ENCODE measurements at regions not wholly inside any gene's neighbourhood (a gene's known extent, or its start where the extent isn't known, plus 50 kb on each side); places are given as distances from the start of the nearest gene placed in this dataset.
"Not testable (repeated sequence)": the region's sequence is repeated elsewhere in the genome, so short reads cannot be mapped to it uniquely, and the experiment has no call there.

- H3K9ac ChIP-seq (ENCODE audit: low read length); H3K9me3 ChIP-seq (ENCODE audit: insufficient read depth, low read length); H3K9me2 ChIP-seq (replicated peaks; ENCODE audit: insufficient read depth, low read length); H3K36me3 ChIP-seq (ENCODE audit: low read length); H3F3A ChIP-seq (ENCODE audit: insufficient read depth); H3K27me3 ChIP-seq (ENCODE audit: low read length); H4K20me1 ChIP-seq (ENCODE audit: low read depth, low read length); H3K4me3 ChIP-seq (ENCODE audit: insufficient read depth, low read length, poor library complexity, severe bottlenecking); H2AFZ ChIP-seq (ENCODE audit: low read depth, low read length, severe bottlenecking); H3K4me2 ChIP-seq (ENCODE audit: low read depth, low read length, poor library complexity, severe bottlenecking); H3K27ac ChIP-seq (ENCODE audit: low read depth, low read length); H3K79me2 ChIP-seq (ENCODE audit: insufficient read depth, low read length): not testable (repeated sequence)
Measured at GRCh38 chr4:4037399-4038138, 189.2 kb downstream of the OTOP1 start.

GRCh38 chr4:4045823-4046222, 180.9 kb downstream of the OTOP1 start:
- H3K9me2 ChIP-seq (replicated peaks; ENCODE audit: insufficient read depth, low read length); H3K4me3 ChIP-seq (ENCODE audit: insufficient read depth, low read length, poor library complexity, severe bottlenecking); H3K27ac ChIP-seq (ENCODE audit: low read depth, low read length); H3K79me2 ChIP-seq (ENCODE audit: insufficient read depth, low read length); H4K20me1 ChIP-seq (ENCODE audit: low read depth, low read length); H3F3A ChIP-seq (ENCODE audit: insufficient read depth); H3K9me3 ChIP-seq (ENCODE audit: insufficient read depth, low read length); H3K4me2 ChIP-seq (ENCODE audit: low read depth, low read length, poor library complexity, severe bottlenecking); H3K27me3 ChIP-seq (ENCODE audit: low read length); H2AFZ ChIP-seq (ENCODE audit: low read depth, low read length, severe bottlenecking); H3K36me3 ChIP-seq (ENCODE audit: low read length); H3K9ac ChIP-seq (ENCODE audit: low read length): not testable (repeated sequence)

- not testable (repeated sequence) for H3K27me3 ChIP-seq (ENCODE audit: low read length); H3K79me2 ChIP-seq (ENCODE audit: insufficient read depth, low read length); H3K9me2 ChIP-seq (replicated peaks; ENCODE audit: insufficient read depth, low read length); H3K9me3 ChIP-seq (ENCODE audit: insufficient read depth, low read length); H2AFZ ChIP-seq (ENCODE audit: low read depth, low read length, severe bottlenecking); H3K27ac ChIP-seq (ENCODE audit: low read depth, low read length); H3F3A ChIP-seq (ENCODE audit: insufficient read depth); H4K20me1 ChIP-seq (ENCODE audit: low read depth, low read length); H3K36me3 ChIP-seq (ENCODE audit: low read length); H3K4me3 ChIP-seq (ENCODE audit: insufficient read depth, low read length, poor library complexity, severe bottlenecking); H3K9ac ChIP-seq (ENCODE audit: low read length); H3K4me2 ChIP-seq (ENCODE audit: low read depth, low read length, poor library complexity, severe bottlenecking)
Measured at GRCh38 chr4:4046686-4047085, 180.0 kb downstream of the OTOP1 start.

GRCh38 chr4:4047202-4047601, 179.5 kb downstream of the OTOP1 start:
- not testable (repeated sequence) for H3K4me3 ChIP-seq (ENCODE audit: insufficient read depth, low read length, poor library complexity, severe bottlenecking); H3K36me3 ChIP-seq (ENCODE audit: low read length); H2AFZ ChIP-seq (ENCODE audit: low read depth, low read length, severe bottlenecking); H3K9me2 ChIP-seq (replicated peaks; ENCODE audit: insufficient read depth, low read length); H3K79me2 ChIP-seq (ENCODE audit: insufficient read depth, low read length); H3K27ac ChIP-seq (ENCODE audit: low read depth, low read length); H3K4me2 ChIP-seq (ENCODE audit: low read depth, low read length, poor library complexity, severe bottlenecking); H3F3A ChIP-seq (ENCODE audit: insufficient read depth); H3K9me3 ChIP-seq (ENCODE audit: insufficient read depth, low read length); H4K20me1 ChIP-seq (ENCODE audit: low read depth, low read length); H3K27me3 ChIP-seq (ENCODE audit: low read length); H3K9ac ChIP-seq (ENCODE audit: low read length)

- not testable (repeated sequence) for H3F3A ChIP-seq (ENCODE audit: insufficient read depth); H3K27me3 ChIP-seq (ENCODE audit: low read length); H3K9me3 ChIP-seq (ENCODE audit: insufficient read depth, low read length); H3K9ac ChIP-seq (ENCODE audit: low read length); H3K4me2 ChIP-seq (ENCODE audit: low read depth, low read length, poor library complexity, severe bottlenecking); H3K9me2 ChIP-seq (replicated peaks; ENCODE audit: insufficient read depth, low read length); H3K4me3 ChIP-seq (ENCODE audit: insufficient read depth, low read length, poor library complexity, severe bottlenecking); H4K20me1 ChIP-seq (ENCODE audit: low read depth, low read length); H3K79me2 ChIP-seq (ENCODE audit: insufficient read depth, low read length); H3K27ac ChIP-seq (ENCODE audit: low read depth, low read length); H3K36me3 ChIP-seq (ENCODE audit: low read length); H2AFZ ChIP-seq (ENCODE audit: low read depth, low read length, severe bottlenecking)
Measured at GRCh38 chr4:4048227-4048626, 178.5 kb downstream of the OTOP1 start.

- not testable (repeated sequence) for H3F3A ChIP-seq (ENCODE audit: insufficient read depth); H4K20me1 ChIP-seq (ENCODE audit: low read depth, low read length); H3K27me3 ChIP-seq (ENCODE audit: low read length); H2AFZ ChIP-seq (ENCODE audit: low read depth, low read length, severe bottlenecking); H3K27ac ChIP-seq (ENCODE audit: low read depth, low read length); H3K4me3 ChIP-seq (ENCODE audit: insufficient read depth, low read length, poor library complexity, severe bottlenecking); H3K36me3 ChIP-seq (ENCODE audit: low read length); H3K4me2 ChIP-seq (ENCODE audit: low read depth, low read length, poor library complexity, severe bottlenecking); H3K9me2 ChIP-seq (replicated peaks; ENCODE audit: insufficient read depth, low read length); H3K9me3 ChIP-seq (ENCODE audit: insufficient read depth, low read length); H3K79me2 ChIP-seq (ENCODE audit: insufficient read depth, low read length); H3K9ac ChIP-seq (ENCODE audit: low read length)
Measured at GRCh38 chr4:4050781-4051180, 175.9 kb downstream of the OTOP1 start.

GRCh38 chr4:4052933-4053332, 173.8 kb downstream of the OTOP1 start:
- H4K20me1 ChIP-seq (ENCODE audit: low read depth, low read length); H3K4me3 ChIP-seq (ENCODE audit: insufficient read depth, low read length, poor library complexity, severe bottlenecking); H3F3A ChIP-seq (ENCODE audit: insufficient read depth); H3K79me2 ChIP-seq (ENCODE audit: insufficient read depth, low read length); H2AFZ ChIP-seq (ENCODE audit: low read depth, low read length, severe bottlenecking); H3K36me3 ChIP-seq (ENCODE audit: low read length); H3K27me3 ChIP-seq (ENCODE audit: low read length); H3K9ac ChIP-seq (ENCODE audit: low read length); H3K4me2 ChIP-seq (ENCODE audit: low read depth, low read length, poor library complexity, severe bottlenecking); H3K9me2 ChIP-seq (replicated peaks; ENCODE audit: insufficient read depth, low read length); H3K9me3 ChIP-seq (ENCODE audit: insufficient read depth, low read length); H3K27ac ChIP-seq (ENCODE audit: low read depth, low read length): not testable (repeated sequence)

- H3K79me2 ChIP-seq (ENCODE audit: insufficient read depth, low read length); H3K36me3 ChIP-seq (ENCODE audit: low read length); H3K9ac ChIP-seq (ENCODE audit: low read length); H3K27me3 ChIP-seq (ENCODE audit: low read length); H2AFZ ChIP-seq (ENCODE audit: low read depth, low read length, severe bottlenecking); H3K4me2 ChIP-seq (ENCODE audit: low read depth, low read length, poor library complexity, severe bottlenecking); H3F3A ChIP-seq (ENCODE audit: insufficient read depth); H3K4me3 ChIP-seq (ENCODE audit: insufficient read depth, low read length, poor library complexity, severe bottlenecking); H3K9me3 ChIP-seq (ENCODE audit: insufficient read depth, low read length); H4K20me1 ChIP-seq (ENCODE audit: low read depth, low read length); H3K9me2 ChIP-seq (replicated peaks; ENCODE audit: insufficient read depth, low read length); H3K27ac ChIP-seq (ENCODE audit: low read depth, low read length): not testable (repeated sequence)
Measured at GRCh38 chr4:4057226-4057625, 169.5 kb downstream of the OTOP1 start.
